Right forelimb (tissue), 1 donor: ENCODE measurements at regions not wholly inside any gene's neighbourhood (a gene's known extent, or its start where the extent isn't known, plus 50 kb on each side); places are given as distances from the start of the nearest gene placed in this dataset.

Experiments
- DNase-seq: peaks from one replicate; pipeline ENCODE4 v3.0.0-alpha.2; 2018

DNA sequence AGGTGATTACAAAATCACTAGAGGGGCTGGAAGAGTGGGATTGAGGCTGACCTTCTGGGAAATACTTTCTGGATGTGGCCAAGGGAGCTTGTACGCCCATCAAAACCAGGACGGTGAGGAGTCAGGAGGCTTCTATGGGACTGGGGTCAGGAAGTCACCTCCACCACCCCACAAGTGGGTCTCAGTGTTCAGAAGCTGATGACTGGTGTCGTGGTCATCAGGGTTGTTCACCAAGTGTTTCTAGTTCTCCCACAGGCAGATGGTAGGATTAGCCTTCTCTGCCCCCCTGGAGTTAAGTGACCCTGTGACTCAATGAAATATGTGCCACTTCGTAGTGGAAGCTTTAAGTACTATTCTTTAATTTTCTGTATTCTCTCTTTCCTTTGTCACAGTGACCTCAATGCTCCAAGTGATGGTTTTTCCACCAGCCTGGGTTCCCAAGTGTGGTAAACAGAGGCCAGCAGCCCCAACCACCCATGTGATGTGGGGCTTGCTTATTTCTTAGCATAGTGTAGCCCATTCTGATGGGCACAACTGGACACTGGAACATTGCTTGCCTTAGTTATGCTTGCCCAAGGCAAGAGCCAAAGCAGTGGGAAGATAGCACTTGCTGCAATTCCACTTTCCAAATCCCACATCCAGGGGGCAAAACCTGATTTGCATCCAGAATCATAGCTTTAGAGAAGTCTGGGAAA lies 258.8 kb downstream of the CYP26B1 start:
- no peak for DNase-seq

DNA sequence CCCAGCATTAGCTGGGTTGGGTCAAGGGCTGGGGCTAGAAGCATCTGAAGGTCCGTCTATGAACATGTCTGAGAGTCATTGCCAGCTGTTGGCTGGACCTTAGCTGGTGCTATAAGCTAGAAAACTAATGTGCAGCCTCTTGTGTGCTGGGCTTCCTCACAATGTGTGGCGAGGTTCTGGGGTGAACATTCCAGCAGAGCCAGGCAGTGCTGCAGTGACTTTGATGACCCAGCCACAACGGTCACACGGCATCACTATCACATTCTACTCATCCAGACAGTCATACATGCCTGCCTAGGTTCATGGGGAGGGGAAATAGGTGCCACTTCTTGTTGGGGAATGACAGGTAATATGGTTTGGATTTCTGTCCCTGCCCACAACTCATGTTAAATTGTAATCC lies 260.5 kb downstream of the CYP26B1 start:
- no peak for DNase-seq

- no peak for DNase-seq
These were observed 261.4 kb downstream of the CYP26B1 start for GRCh38 chr2:71886241-71886640.

DNA sequence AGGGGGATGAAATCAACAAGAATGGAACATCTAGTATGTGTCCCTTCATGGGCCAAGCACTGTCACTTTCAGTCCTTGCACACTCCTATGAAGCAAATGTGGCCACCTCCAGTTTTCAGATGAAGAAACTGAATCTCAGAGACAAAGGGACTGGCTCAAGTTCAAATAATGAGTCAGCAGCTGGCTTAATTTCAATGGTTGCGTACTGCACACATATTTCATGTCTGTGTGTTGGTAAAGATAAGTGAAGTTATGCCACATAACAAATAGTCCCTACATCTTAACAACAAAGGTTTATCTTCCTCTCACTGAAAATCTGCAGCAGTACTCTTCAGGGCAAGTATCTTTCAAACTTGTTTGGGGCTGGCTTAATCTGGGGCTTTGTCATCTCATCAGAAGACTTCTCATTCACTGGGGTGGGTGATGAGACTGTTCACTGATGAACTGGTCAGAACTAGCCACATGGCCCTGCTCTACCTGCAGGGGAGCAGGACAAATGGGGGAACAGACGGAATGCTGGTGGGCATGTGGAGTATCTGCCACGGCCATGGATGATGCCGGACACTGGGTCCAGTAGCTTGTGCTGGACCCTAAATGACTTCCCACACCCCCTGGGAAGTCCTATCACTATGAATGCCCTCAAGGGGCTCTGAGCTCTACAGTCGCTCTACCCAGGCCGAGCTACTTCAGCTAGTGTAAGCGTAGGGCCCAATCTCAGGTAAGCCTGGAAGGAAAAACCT lies 263.2 kb downstream of the CYP26B1 start:
- no peak for DNase-seq

GRCh38 chr2:71882949-71883472 lies 264.7 kb downstream of the CYP26B1 start:
- peak; percentile 66 for DNase-seq

DNA sequence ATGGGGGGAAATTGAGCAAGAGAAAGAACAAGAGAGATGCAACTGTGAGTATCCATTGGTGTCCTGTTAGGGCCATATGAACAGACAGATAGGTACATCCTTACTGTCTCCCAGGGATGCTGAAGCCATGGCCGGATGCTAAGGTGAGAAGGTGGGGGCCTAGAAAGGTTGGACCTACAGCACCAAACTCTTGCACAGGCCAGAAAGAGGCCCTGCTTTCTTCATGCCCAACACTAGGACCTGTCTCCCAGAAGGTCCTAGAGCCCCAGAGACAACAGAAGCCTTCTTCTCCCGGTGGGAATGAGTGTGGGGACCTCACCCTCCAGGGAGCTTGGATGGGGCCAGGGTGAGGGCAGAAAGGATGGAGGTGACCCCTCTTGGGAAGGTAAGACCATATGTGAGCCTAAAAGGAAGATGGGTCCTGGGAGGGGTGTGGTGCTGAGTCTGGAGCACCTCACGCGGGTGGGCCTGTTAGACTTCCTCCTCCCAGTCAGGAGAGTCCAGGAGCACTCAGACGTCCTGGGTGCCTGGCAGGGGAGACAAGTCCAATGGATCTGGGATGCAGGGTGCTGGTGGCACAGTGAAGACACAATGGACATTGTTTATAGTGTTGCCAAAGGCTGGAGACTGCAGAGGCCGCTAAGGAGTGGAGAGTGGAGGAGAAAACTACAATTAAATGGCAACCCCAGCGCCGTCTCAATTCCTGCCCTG lies 265.3 kb downstream of the CYP26B1 start:
- DNase-seq = no peak

DNA sequence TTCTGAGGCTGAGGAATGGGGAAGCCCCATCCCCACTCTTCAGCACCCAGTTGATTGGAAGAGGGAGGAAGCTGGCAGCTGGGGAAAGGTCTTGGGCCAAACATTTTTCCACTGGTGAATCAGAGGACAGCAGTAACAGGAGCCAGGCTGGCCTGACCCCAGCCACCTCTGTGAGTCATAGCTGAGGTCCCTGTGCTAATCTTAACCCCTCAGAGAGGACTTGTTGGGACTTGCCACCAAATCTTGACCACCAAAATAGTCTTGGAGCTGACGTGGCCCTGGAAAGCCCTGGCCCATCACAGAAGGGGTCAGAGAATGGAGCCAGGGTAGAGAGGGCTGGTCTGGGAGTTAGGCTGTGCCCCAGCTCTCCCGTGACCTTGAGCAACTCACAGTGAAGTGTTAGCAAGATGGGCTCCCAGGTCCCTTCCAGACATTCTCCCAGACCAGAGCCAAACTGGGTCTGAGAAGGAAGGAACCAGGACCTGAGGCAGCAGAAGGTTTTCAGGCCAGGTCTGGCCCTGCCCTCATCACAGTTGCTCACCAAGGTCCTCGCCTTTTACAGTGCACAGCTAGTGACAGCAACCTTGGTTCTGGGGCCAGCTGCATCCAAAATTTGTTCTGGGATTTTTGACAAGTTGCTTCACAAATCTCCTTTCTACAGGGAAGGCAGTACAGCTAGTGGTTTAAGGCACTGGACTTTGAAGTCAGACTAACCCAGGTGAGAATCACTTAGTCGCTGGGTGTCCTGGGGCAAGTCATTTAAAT lies 266.6 kb downstream of the CYP26B1 start:
- DNase-seq = no peak

GRCh38 chr2:71880287-71880686 lies 267.4 kb downstream of the CYP26B1 start:
- no peak for DNase-seq

DNA sequence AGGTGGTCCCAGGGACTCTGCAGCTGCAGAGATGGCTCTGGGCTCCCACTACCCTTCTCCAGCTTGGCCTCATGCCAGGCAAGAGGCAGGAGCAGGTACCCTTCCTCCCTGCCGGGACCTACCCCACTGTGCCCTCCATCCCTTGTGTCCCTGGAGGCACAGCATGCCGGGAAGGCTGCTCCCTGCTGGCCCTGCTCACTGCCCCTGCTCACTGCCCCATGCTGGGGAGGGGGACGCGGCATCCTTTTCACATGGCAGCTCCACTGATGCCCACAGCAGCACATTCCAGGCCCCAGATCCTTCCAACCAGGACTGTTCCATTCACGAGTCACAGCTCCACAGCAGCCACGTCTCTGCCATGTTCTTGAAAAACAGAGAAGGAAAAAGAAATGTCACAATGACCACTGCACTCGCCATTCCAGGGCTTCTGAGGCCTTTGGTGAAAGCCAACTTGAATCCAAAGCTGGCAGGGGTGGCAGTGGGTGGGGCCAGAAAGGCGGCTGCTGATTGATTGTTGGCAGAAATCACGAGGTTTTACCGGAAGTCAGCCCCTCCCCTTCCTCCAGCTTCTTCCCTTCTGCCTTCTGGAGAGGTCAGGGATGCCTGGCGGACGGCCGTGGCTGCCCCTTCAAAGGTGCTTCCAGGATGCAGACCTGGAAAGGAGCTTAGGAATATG lies 268.0 kb downstream of the CYP26B1 start:
- DNase-seq = no peak

DNA sequence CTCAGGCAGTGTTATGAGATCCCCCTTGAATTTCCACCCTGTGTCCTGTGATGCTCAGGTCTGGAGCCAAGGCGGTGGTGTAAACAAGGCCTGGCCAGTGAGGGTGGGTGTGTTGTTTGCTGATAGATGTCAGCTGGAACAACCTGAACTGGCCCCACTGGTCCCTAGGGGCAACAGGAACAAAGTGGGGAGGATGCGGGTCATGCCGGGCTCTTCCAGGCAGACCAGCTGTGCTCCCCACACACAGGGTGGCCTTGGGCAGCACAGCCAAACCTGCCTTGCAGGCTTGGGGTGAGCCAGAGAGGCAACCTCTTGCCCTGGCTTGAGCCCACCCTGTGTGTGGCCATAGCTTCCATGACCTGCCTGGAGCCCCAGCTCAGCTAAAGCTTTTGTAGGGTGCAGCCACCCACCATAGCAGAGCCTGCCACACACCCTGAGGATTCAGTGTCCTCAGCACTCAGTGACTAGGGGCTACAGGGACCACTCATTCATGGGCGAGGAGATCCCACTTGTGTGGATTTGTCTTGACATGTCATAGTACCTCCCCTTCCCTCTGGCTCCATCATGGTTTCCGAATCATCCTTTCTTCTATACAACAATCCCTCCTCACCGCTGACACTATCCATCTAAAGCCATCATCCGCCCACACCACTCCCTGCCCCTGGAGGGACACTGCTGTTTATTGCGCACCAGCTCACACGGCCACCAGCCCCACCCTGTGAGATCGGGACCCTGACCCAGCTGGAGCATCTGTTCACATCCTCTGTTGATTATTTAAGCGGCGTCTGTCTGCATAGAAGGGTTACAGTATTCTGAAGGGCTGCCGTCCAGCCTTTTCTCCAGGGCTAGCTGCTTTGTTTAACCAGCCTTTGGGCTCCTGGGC lies 268.8 kb downstream of the CYP26B1 start:
- no peak for DNase-seq

GRCh38 chr2:71877636-71878035 lies 270.0 kb downstream of the CYP26B1 start:
- DNase-seq = no peak

DNA sequence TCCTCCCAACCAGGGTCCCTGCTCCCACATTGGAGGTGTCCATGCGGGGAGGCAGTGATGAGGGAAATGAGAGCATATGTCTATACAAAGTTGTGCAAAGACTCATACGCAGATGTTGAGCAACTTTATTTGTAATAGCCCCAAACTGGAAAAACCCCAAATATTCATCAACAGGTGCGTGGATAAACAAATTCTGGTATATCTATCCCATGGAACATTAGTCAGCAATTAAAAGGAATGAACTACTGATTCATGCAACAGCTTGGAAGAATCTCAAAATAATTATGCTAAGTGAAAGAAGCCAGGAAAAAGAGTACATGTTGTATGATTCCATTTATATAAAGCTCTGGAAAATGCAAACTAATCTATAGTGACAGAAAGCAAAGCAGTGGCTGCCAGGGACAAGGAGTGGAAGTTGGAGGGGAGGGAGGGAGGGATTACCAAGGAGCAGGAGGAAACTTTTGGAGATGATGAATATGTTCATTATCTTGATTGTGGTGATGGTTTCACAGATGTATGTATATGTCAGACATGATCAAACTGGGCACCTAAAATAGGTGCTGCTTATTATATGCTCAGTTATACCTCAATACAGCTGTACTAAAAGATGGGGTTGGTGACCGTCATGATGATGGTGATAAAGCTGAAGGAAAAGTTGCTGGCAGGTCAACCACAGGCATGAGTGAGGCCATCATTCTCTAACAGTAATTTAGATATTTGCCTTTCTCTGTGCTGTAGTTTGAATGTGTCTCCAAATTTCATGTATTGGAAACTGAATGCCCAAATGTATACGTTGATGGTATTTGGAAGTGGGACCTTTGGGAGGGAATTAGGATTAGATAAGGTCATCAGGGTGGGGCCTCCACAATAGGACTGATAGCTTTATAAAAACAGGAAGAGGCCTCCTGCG lies 270.9 kb downstream of the CYP26B1 start:
- no peak for DNase-seq

DNA sequence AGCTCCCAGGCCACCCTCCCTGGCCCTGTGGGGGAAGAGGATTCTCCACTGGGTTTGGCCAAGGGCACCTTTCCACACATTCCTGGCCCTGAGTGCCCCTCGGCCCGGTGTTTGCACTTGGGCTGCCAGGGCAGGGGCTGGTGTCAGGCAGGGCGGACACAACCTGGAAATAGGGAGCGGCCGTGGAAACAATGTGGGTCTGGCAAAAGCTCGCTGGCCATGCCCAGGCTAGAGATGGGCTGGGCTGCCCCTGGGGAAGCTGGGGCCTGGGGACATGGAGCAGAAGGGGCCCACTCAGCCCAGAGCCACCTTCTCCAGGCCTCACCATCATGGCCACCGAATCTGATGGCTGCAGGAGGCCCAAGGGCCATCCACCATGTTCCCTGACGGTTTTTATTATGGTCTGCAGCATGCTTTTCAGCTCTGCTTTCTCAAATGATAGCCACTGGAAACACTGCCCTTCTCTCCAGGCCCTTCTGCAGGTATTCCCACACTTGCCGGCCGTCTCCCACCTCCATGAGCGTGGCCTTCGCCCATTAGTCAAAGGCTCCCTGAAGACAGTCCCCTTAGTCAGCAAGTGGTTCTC lies 275.1 kb downstream of the CYP26B1 start:
- no peak for DNase-seq

DNA sequence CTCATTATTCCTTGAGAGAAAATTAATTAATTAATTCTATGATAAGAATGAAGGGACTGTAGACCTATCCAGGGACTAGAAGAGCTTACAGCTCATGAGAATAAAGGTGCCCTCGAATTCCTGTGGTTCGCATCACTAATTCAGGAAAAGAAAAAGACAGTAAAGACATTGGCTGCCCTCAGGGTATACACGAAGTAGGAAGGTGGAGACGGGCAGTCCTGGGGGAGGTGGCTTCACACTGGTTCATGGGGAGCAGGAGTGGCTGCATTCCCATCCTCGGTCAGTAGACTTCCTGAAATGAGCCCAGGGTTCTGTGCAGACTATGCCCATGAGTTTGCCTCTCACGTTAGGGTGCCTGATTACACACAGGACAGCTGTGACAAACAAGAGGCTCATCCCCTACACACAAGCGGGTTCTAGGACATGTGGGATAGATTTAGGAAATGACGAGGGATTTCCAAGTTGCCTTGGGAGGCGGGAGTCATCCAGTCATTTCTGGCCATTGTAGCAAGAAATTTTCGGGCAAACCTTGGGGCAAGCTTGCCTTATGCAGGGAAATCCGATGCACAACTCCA lies 282.2 kb downstream of the CYP26B1 start:
- DNase-seq = no peak

DNA sequence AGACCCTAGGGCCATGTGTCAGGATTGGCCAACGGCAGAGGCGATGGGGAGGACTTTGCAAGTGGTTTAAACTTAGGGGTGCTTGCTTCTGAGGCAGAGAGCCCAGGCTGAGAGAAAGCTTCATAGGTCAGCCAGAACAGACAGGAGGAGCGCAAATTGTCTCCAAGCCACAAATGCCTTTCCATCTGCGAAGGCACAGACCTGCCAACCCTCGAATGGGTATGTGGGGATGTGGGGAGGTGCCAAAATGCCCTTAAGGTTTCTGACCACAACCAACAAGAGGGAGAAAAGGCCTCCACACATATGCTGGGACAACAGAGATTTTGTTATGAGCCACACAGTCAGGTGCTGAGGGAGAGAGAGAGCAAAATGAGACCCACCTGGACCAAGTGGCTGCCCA lies 283.6 kb downstream of the CYP26B1 start:
- peak; percentile 7 for DNase-seq

- DNase-seq = peak; percentile 30
These were observed 284.3 kb downstream of the CYP26B1 start for GRCh38 chr2:71863396-71863795.

GRCh38 chr2:71862921-71863320 lies 284.7 kb downstream of the CYP26B1 start:
- no peak for DNase-seq

- DNase-seq = peak; percentile 18
These were observed 286.2 kb downstream of the CYP26B1 start for GRCh38 chr2:71861186-71862160.
